ENCODE measurements at regions not wholly inside any gene's neighbourhood (a gene's known extent, or its start where the extent isn't known, plus 50 kb on each side); places are given as distances from the start of the nearest gene placed in this dataset.

- H3K4me3 ChIP-seq (replicated peaks; ENCODE audit: low read depth, low read length), result no peak overlapping the region
- TF ChIP-seq CTCF (IDR thresholded peaks at IDR 0.05; ENCODE audit: low read depth, low read length, missing control alignments), result no peak
- no peak for DNase-seq (ENCODE audit: extremely low read depth, low read depth)
Measured at GRCh38 chr1:218584418-218585155, 239.5 kb downstream of the TGFB2 start.

- no peak overlapping the region for H3K4me3 ChIP-seq (replicated peaks; ENCODE audit: low read depth, low read length)
- DNase-seq (ENCODE audit: extremely low read depth, low read depth), result no peak
- TF ChIP-seq CTCF (IDR thresholded peaks at IDR 0.05; ENCODE audit: low read depth, low read length, missing control alignments), result no peak
Measured at GRCh38 chr1:218585511-218586184, 240.5 kb downstream of the TGFB2 start.

- DNase-seq (ENCODE audit: extremely low read depth, low read depth), result no peak
- H3K4me3 ChIP-seq (replicated peaks; ENCODE audit: low read depth, low read length), result no peak overlapping the region
- no peak for TF ChIP-seq CTCF (IDR thresholded peaks at IDR 0.05; ENCODE audit: low read depth, low read length, missing control alignments)
Measured at GRCh38 chr1:218587900-218588299, 242.8 kb downstream of the TGFB2 start.

GRCh38 chr1:218588540-218589172 is 243.5 kb downstream of the TGFB2 start:
- H3K4me3 ChIP-seq (replicated peaks; ENCODE audit: low read depth, low read length), result no peak overlapping the region

GRCh38 chr1:218589487-218589886 is 244.4 kb downstream of the TGFB2 start:
- no peak overlapping the region for H3K4me3 ChIP-seq (replicated peaks; ENCODE audit: low read depth, low read length)
- DNase-seq (ENCODE audit: extremely low read depth, low read depth), result no peak
- TF ChIP-seq CTCF (IDR thresholded peaks at IDR 0.05; ENCODE audit: low read depth, low read length, missing control alignments), result no peak

More at GRCh38 chr1:218588540-218589172, 243.5 kb downstream of the TGFB2 start:
- DNase-seq (ENCODE audit: extremely low read depth, low read depth), result no peak
- TF ChIP-seq CTCF (IDR thresholded peaks at IDR 0.05; ENCODE audit: low read depth, low read length, missing control alignments), result no peak

GRCh38 chr1:218591966-218592365 is 246.8 kb downstream of the TGFB2 start:
- no peak overlapping the region for H3K4me3 ChIP-seq (replicated peaks; ENCODE audit: low read depth, low read length)
- no peak for TF ChIP-seq CTCF (IDR thresholded peaks at IDR 0.05; ENCODE audit: low read depth, low read length, missing control alignments)
- DNase-seq (ENCODE audit: extremely low read depth, low read depth), result no peak
